GM12892 (cell line): ENCODE measurements at regions not wholly inside any gene's neighbourhood (a gene's known extent, or its start where the extent isn't known, plus 50 kb on each side); places are given as distances from the start of the nearest gene placed in this dataset.

Experiments used
- DNase-seq: peaks from one replicate; pipeline ENCODE4 v3.0.0; 2011; ENCODE audit not compliant: insufficient read length
- FAIRE-seq: peaks from 2 replicates; lab custom pipeline; 2011; peaks lifted over from hg19 to GRCh38; lab: Jason Lieb, UNC
- POLR2A ChIP-seq: IDR thresholded peaks from 2 replicates; pipeline ENCODE4 v1.6.1; 2011; ENCODE audit warnings: low read depth, low read length, control low read depth
- POLR2AphosphoS5 ChIP-seq: IDR thresholded peaks from 2 replicates; pipeline ENCODE4 v1.6.1; 2011; ENCODE audit warnings: low read depth, low read length, control low read depth
- TAF1 ChIP-seq: IDR thresholded peaks from 2 replicates; pipeline ENCODE4 v1.6.1; 2011; ENCODE audit warnings: low read depth, mild to moderate bottlenecking, control low read depth, low read length, borderline replicate concordance

DNA sequence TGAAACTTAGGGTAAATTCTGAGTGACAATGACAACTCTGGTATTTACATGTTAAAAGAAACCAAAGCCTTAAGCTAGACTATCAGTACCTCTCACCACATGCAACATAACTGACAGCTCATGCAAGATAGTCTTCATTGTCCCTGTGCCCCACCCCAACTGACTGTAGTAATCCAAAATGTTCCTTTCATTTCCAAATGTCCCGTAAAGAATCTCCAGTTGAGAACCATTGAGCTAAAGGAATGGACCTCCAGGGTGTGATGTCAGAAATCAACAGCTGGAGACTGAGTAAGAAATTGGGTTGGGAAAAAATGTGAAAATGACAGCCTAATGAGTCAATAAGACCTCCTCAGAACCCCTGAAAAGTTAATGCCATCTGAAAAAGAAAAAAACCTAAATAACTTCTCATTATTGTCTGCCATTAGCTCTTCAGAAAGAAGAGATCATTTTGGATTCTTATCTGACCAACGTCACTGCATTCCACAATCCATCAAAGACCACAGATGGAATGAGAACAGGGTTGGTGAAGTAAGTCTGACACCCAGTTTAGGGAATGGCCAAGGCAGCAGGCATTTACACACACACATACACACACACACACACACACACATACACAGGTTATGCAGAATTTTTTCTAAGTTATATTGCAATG lies 51.7 kb upstream of the ACVR2A start:
- DNase-seq (no peak), FAIRE-seq (no peak)
- no peak for TF ChIP-seq POLR2AphosphoS5
- no peak for TF ChIP-seq TAF1
- no peak for TF ChIP-seq POLR2A

DNA sequence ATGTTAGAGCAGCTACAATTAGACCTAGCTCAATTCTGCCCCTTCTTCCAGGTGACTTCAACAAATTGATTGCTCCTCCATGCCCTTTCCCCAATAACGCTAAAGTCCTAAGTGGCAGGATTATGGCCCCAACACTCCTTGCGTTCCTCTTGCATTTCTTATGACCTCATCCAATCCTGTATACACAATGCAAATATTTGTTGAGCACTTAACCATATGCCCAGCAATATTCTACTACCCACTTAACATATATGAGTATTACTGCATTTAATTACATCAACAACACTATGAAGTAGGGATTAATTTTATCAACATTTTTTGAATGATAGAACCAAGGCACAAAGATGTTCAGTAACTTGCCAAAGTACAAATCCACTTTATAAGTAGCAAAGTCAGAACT lies 54.2 kb upstream of the ACVR2A start:
- no peak for FAIRE-seq
- TF ChIP-seq POLR2A (no peak), TAF1 (no peak), POLR2AphosphoS5 (no peak)
- DNase-seq = no peak

DNA sequence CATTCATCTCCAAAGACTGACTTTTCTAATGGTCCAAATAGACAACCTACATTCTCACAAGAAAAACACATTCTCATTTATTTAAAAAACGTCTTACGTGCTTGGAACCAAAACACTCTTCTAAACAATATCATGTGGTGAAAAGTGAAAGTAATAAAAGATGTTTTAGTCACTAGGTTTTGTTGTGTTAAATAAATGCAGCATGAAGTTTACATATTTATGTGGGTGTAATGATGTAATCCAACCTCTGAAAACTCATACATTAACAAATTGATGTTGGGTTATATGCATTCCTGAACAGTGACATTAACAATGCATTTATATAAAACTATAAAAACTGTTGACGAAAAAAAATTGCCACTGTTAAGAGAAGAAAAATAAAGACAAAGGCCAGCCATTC lies 55.1 kb upstream of the ACVR2A start:
- no peak for DNase-seq
- no peak for FAIRE-seq
- TF ChIP-seq TAF1 (no peak), POLR2A (no peak), POLR2AphosphoS5 (no peak)

DNA sequence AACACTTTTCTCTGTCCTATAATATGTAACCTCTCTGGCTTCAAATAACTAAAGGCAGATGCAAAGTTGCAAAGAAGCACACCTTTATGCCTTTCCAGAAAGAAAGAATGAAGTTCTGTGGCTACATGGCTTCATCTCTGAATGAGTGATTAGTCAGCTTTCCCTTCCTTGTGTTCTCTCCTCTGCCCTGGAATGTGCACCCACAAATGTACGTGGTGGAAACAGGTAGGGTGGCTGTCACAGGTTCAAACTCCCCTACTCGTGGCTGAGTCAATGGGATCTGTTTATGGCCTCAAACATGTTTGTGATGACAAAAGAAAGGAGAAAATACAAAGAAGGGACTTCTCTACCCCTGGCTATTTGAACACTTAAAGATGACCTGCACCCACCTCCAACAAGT lies 55.5 kb upstream of the ACVR2A start:
- no peak for TF ChIP-seq POLR2A
- DNase-seq (no peak), FAIRE-seq (no peak)

DNA sequence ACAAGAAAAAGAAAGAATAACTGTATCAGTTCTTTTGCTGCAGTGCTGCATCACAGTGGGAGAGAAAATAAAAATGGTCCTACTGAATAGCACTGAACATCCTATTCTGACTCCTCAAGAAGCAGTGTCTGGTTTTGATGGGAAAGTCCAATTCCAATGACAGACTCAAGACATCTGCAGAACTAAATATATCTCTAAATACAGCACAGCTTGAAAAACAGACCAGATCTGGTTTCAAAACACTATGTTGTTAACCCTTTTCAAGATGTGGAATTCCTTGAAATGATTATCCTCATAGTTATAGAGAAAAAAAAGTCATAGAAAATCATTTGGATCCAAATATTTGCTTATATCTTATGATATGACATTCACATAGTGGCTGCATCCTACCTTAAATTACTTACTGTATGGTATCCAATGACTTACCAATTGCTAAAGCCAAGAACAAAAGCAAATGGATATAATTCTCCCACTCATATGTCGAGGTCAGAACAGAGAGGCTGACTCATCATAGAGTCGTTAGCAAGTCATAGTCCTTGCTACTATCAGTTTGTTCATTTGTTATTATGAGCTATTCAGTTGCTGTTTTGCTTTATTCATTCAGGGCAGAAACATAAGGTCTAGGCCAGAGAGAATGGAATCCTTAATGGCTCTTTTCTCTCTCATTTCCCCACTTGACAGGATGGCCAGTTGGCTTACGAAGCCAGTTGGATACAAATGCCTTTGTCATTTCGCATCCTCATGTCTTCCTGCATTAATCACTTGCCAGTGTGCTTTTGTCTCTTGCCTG lies 62.5 kb upstream of the ACVR2A start:
- DNase-seq = no peak
- TF ChIP-seq TAF1 = no peak
- no peak for TF ChIP-seq POLR2A
- TF ChIP-seq POLR2AphosphoS5 = no peak
- no peak for FAIRE-seq

DNA sequence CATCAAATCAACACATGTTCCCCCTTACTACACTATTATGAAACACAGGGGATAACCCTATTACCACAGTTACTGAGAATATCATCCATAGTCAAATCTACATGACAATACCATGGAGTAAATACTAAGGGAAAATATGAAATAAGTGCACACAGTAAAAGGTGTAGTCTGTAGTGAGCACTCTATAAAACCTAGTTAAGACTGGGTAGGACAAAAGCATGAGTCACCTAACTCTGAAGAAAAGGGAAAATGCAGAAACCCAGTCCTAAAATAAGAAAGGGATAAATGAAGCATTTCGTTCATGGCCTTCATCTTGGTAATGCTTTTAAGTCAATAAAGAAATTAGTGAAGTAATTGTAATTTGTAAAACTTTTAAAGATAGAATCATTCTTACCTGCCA lies 65.4 kb upstream of the ACVR2A start:
- no peak for FAIRE-seq
- DNase-seq = no peak
- TF ChIP-seq TAF1 = no peak
- TF ChIP-seq POLR2A = no peak
- no peak for TF ChIP-seq POLR2AphosphoS5

DNA sequence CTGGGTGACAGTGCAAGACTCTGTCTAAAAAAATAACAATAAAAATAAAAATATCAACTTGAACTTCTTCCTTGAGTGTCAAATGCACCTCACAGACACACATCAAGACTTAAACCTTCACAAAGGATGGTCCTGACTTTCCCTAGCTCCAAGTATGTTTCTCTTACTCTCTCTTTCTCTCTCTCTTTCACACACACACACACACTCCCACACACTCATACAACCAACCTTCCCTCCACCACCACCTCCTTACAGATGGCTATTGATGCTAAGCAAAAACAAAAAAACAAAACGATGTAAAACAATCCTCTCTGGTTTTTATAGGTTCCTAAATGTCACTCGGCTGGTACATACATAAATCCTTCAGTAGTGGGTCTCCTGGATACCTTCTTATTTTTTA lies 67.4 kb upstream of the ACVR2A start:
- TF ChIP-seq TAF1 = no peak
- no peak for TF ChIP-seq POLR2A
- no peak for TF ChIP-seq POLR2AphosphoS5
- DNase-seq (no peak), FAIRE-seq (no peak)

DNA sequence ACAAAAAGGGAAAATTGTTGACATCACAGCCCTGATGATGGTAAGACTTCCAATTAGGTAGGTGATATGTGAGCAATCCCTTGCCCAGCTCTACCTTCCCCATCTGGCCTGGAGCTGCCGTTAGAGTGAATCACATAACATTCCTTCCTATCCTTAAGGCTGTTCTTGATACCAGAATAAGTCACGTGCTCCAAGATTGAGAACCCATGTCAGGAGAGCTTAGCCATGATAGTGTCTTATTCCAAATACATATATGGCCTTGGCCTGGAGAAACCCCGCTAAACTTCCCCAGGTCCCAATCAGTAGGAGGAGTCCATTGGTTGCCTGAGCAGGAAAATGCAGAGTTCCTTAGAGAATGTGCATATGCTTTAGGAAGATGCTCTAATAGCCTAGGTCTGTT lies 70.0 kb upstream of the ACVR2A start:
- TF ChIP-seq POLR2AphosphoS5 (no peak), TAF1 (no peak), POLR2A (no peak)
- no peak for FAIRE-seq
- DNase-seq = no peak

DNA sequence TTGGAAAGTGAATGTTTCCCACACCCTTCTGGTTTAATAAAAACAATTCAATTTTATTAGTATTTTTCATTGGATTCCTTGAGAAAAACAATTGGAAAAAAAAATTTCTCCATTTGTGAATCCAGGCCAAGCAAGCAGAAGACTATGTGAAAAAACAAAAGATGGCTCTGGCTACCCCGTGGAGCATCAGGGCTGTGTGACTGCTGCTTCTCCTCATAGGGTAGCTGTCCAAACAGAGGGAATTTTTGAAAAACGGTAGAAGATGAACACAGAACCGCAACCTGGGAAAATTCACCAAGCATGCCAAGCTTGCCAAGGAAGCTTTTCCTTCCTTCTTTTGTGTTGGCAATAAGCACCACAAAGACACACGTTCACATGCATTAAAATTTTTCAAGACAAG lies 71.3 kb upstream of the ACVR2A start:
- TF ChIP-seq TAF1 = no peak
- TF ChIP-seq POLR2A = no peak
- no peak for TF ChIP-seq POLR2AphosphoS5
- FAIRE-seq (no peak), DNase-seq (no peak)

DNA sequence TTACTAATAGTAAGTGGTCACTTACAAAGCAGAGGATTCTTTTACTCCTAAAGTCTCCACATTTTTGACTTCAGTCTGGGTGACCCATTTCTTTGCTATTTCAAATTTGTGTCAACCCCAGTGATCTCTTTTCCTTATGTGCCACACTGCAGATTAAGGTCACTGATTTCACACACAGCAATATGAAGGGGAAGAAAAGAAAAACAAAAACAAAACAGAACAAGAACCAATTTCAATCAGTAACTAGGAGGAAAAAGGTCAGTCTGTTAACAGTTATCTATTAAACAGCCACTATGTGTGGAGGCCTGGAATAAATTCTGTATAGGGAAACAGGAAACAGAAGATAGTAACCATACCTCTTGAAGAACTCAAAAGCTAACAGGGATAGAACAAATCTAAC lies 72.0 kb upstream of the ACVR2A start:
- no peak for FAIRE-seq
- TF ChIP-seq TAF1 (no peak), POLR2AphosphoS5 (no peak), POLR2A (no peak)

DNA sequence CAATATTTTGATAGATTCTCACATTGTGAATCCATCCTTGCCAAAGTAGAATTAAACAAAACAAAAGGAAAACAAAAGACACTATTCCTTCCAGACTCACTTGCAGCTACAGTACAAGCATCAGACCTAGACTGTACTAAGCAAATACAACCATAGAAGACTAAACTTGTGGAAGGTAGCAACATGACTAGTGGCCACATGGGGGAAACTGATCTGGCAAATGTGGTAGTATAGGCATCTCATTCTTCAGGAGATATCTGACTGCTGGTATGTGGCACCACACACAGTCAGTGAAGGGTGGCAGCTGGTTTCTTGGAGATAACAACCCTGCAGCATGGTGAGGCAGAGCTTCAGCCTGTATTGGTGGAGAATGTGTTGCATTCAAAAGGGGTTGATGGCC lies 81.0 kb upstream of the ACVR2A start:
- DNase-seq (no peak), FAIRE-seq (no peak)
- TF ChIP-seq TAF1 = no peak
- no peak for TF ChIP-seq POLR2A
- no peak for TF ChIP-seq POLR2AphosphoS5

More for the DNA sequence above, 72.0 kb upstream of the ACVR2A start:
- no peak for DNase-seq

DNA sequence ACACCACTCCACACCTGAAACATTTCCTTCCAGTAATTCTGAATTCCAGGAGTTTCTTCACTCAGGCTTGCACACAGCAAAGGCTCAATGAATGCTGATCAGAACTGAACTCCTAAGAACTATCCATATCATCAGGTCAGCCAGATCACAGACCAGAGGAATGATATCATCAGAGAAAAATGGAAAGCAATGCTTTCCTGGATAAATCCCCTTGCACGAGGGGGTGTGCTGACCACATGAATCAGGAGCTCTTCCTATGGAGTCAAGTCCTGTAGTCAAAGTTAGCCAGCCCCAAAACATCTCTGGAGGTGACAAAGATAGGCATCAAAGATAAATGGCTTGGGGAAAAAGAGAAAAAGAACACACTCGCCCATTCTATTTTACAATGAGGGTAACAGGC lies 83.8 kb upstream of the ACVR2A start:
- TF ChIP-seq POLR2A (no peak), POLR2AphosphoS5 (no peak), TAF1 (no peak)
- FAIRE-seq = no peak
- DNase-seq = no peak
